DOHH2 (cell line): ENCODE measurements at regions not wholly inside any gene's neighbourhood (a gene's known extent, or its start where the extent isn't known, plus 50 kb on each side); places are given as distances from the start of the nearest gene placed in this dataset.
"Not testable (repeated sequence)": the region's sequence is repeated elsewhere in the genome, so short reads cannot be mapped to it uniquely, and the experiment has no call there.

Source experiments
- CTCF ChIP-seq: fragments of 200-600 bp; sonication (generic); IDR thresholded peaks from one replicate; pipeline ENCODE4 v1.5.1; 2014; ENCODE audit warnings: antibody characterized with exemption, mild to moderate bottlenecking, low read depth, low read length; ENCODE audit not compliant: poor library complexity, severe bottlenecking
- EZH2phosphoT487 ChIP-seq: fragments of 200-600 bp; sonication (generic); IDR thresholded peaks from 2 replicates; pipeline ENCODE4 v1.6.1; 2017; ENCODE audit warnings: borderline replicate concordance, mild to moderate bottlenecking, antibody characterized with exemption, low read length, moderate library complexity, mixed read lengths

- not testable (repeated sequence) for TF ChIP-seq CTCF, EZH2phosphoT487
Observed at GRCh38 chr14:82038066-82038465, 504.4 kb upstream of the SEL1L start.
